Stimulated activated CD8-positive, alpha-beta memory T cell treated with anti-CD3 and anti-CD28 coated beads, Interleukin-4, amount 100 ng/mL, for 1 hour (primary cell): ENCODE measurements at regions not wholly inside any gene's neighbourhood (a gene's known extent, or its start where the extent isn't known, plus 50 kb on each side); places are given as distances from the start of the nearest gene placed in this dataset.

ENCODE experiments used
- DNase-seq, 2 donors: peaks; one replicate each; pipeline ENCODE4 v3.0.0-alpha.2; 2020; ENCODE audit warnings: low read depth in 2 of 2, low spot score in 1 of 2

- no peak for DNase-seq
Measured at GRCh38 chr5:155831491-155831890, 495.5 kb upstream of the SGCD start.

GRCh38 chr5:155833287-155833686 is 493.7 kb upstream of the SGCD start:
- no peak for DNase-seq

GRCh38 chr5:155834271-155834975 is 492.5 kb upstream of the SGCD start:
- no peak for DNase-seq

- DNase-seq, result no peak
Measured at GRCh38 chr5:155836089-155836803, 490.7 kb upstream of the SGCD start.

GRCh38 chr5:155838394-155838793 is 488.6 kb upstream of the SGCD start:
- no peak for DNase-seq

GRCh38 chr5:155839251-155840037 is 487.5 kb upstream of the SGCD start:
- DNase-seq, result no peak

GRCh38 chr5:155844542-155844941 is 482.4 kb upstream of the SGCD start:
- no peak for DNase-seq

- DNase-seq, result no peak
Measured at GRCh38 chr5:155850370-155850769, 476.6 kb upstream of the SGCD start.

GRCh38 chr5:155866971-155867370 is 460.0 kb upstream of the SGCD start:
- DNase-seq, result no peak

GRCh38 chr5:155867522-155868088 is 459.4 kb upstream of the SGCD start:
- DNase-seq, result no peak

GRCh38 chr5:155870636-155871035 is 456.3 kb upstream of the SGCD start:
- no peak for DNase-seq

- no peak for DNase-seq
Measured at GRCh38 chr5:155871623-155872022, 455.3 kb upstream of the SGCD start.

- DNase-seq, result no peak
Measured at GRCh38 chr5:155872629-155873220, 454.2 kb upstream of the SGCD start.

GRCh38 chr5:155878991-155879575 is 447.9 kb upstream of the SGCD start:
- no peak for DNase-seq

- no peak for DNase-seq
Measured at GRCh38 chr5:155884041-155884440, 442.9 kb upstream of the SGCD start.

GRCh38 chr5:155885199-155885598 is 441.8 kb upstream of the SGCD start:
- no peak for DNase-seq

- no peak for DNase-seq
Measured at GRCh38 chr5:155886311-155887031, 440.5 kb upstream of the SGCD start.

GRCh38 chr5:155895484-155895883 is 431.5 kb upstream of the SGCD start:
- no peak for DNase-seq

- no peak for DNase-seq
Measured at GRCh38 chr5:155897761-155898160, 429.2 kb upstream of the SGCD start.

- no peak for DNase-seq
Measured at GRCh38 chr5:155898284-155898683, 428.7 kb upstream of the SGCD start.
